PC-3 (cell line): ENCODE measurements at regions not wholly inside any gene's neighbourhood (a gene's known extent, or its start where the extent isn't known, plus 50 kb on each side); places are given as distances from the start of the nearest gene placed in this dataset.

Experiments
- CTCF ChIP-seq: fragments of 300-600 bp; sonication (generic); conservative IDR thresholded peaks from 2 replicates; pipeline ENCODE4 v1.5.1; 2017; ENCODE audit warnings: antibody characterized with exemption, low read depth, mild to moderate bottlenecking, low read length
- EZH2 ChIP-seq: fragments of 300-600 bp; sonication (generic); IDR thresholded peaks from one replicate; pipeline ENCODE4 v1.6.1; 2017; ENCODE audit warnings: antibody characterized with exemption, mild to moderate bottlenecking, low read length; ENCODE audit not compliant: unreplicated experiment

GRCh38 chr4:124910327-124910726 lies 197.8 kb upstream of the ANKRD50 start:
- no peak for TF ChIP-seq EZH2
- TF ChIP-seq CTCF = no peak
